ENCODE measurements at regions not wholly inside any gene's neighbourhood (a gene's known extent, or its start where the extent isn't known, plus 50 kb on each side); places are given as distances from the start of the nearest gene placed in this dataset.

DNA sequence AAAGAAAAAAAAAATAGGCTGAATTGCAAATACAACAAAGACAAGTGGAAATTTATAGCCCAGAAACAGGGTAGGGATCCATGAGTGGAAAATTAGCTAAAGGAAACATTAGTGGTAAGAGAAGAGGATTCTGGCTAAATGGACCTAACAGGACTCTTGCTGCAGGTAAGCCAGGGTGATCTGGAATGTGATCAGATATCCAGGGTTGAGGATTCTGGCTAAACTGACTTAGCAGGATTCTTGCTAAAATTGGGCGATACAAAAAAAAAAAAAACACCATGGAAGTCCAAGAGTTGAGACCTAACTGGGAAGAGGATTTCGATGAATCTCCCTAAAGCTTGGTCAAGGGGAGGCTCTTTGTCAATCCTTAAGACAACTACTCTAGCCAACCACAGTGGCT lies 61.7 kb upstream of the ATF7IP2 start:
- no peak for TF ChIP-seq EZH2 (IDR thresholded peaks at IDR 0.05; ENCODE audit: borderline replicate concordance, insufficient read depth, low read length, poor library complexity, severe bottlenecking)
- TF ChIP-seq, protein P1, sequence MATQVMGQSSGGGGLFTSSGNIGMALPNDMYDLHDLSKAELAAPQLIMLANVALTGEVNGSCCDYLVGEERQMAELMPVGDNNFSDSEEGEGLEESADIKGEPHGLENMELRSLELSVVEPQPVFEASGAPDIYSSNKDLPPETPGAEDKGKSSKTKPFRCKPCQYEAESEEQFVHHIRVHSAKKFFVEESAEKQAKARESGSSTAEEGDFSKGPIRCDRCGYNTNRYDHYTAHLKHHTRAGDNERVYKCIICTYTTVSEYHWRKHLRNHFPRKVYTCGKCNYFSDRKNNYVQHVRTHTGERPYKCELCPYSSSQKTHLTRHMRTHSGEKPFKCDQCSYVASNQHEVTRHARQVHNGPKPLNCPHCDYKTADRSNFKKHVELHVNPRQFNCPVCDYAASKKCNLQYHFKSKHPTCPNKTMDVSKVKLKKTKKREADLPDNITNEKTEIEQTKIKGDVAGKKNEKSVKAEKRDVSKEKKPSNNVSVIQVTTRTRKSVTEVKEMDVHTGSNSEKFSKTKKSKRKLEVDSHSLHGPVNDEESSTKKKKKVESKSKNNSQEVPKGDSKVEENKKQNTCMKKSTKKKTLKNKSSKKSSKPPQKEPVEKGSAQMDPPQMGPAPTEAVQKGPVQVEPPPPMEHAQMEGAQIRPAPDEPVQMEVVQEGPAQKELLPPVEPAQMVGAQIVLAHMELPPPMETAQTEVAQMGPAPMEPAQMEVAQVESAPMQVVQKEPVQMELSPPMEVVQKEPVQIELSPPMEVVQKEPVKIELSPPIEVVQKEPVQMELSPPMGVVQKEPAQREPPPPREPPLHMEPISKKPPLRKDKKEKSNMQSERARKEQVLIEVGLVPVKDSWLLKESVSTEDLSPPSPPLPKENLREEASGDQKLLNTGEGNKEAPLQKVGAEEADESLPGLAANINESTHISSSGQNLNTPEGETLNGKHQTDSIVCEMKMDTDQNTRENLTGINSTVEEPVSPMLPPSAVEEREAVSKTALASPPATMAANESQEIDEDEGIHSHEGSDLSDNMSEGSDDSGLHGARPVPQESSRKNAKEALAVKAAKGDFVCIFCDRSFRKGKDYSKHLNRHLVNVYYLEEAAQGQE (IDR thresholded peaks at IDR 0.05; ENCODE audit: borderline replicate concordance): no peak
- TF ChIP-seq, protein P2, sequence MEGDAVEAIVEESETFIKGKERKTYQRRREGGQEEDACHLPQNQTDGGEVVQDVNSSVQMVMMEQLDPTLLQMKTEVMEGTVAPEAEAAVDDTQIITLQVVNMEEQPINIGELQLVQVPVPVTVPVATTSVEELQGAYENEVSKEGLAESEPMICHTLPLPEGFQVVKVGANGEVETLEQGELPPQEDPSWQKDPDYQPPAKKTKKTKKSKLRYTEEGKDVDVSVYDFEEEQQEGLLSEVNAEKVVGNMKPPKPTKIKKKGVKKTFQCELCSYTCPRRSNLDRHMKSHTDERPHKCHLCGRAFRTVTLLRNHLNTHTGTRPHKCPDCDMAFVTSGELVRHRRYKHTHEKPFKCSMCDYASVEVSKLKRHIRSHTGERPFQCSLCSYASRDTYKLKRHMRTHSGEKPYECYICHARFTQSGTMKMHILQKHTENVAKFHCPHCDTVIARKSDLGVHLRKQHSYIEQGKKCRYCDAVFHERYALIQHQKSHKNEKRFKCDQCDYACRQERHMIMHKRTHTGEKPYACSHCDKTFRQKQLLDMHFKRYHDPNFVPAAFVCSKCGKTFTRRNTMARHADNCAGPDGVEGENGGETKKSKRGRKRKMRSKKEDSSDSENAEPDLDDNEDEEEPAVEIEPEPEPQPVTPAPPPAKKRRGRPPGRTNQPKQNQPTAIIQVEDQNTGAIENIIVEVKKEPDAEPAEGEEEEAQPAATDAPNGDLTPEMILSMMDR (IDR thresholded peaks at IDR 0.05; ENCODE audit: poor library complexity, severe bottlenecking): no peak
- TF ChIP-seq SMC3 (conservative IDR thresholded peaks at IDR 0.05; ENCODE audit: poor library complexity): no peak
